Fibroblast of the aortic adventitia (primary cell): ENCODE measurements at regions not wholly inside any gene's neighbourhood (a gene's known extent, or its start where the extent isn't known, plus 50 kb on each side); places are given as distances from the start of the nearest gene placed in this dataset.

Experiments used
- DNase-seq: peaks from one replicate; pipeline ENCODE4 v3.0.0-alpha.2; 2010; ENCODE audit warnings: low read depth
- H3K4me3 ChIP-seq: 2 replicates; pipeline ENCODE4 v1.5.1; 2011; ENCODE audit warnings: low read depth, mild to moderate bottlenecking, control low read depth, low read length, moderate library complexity
- TF ChIP-seq, protein P1 (sequence below): IDR thresholded peaks from 2 replicates; pipeline ENCODE4 v1.5.1; 2011; ENCODE audit warnings: mild to moderate bottlenecking, low read length, control low read depth, inconsistent platforms; ENCODE audit not compliant: insufficient read depth

GRCh38 chr18:25880441-25880840, 210.0 kb downstream of the SS18 start:
- no peak overlapping the region for H3K4me3 ChIP-seq
- DNase-seq = no peak
- TF ChIP-seq, protein P1, sequence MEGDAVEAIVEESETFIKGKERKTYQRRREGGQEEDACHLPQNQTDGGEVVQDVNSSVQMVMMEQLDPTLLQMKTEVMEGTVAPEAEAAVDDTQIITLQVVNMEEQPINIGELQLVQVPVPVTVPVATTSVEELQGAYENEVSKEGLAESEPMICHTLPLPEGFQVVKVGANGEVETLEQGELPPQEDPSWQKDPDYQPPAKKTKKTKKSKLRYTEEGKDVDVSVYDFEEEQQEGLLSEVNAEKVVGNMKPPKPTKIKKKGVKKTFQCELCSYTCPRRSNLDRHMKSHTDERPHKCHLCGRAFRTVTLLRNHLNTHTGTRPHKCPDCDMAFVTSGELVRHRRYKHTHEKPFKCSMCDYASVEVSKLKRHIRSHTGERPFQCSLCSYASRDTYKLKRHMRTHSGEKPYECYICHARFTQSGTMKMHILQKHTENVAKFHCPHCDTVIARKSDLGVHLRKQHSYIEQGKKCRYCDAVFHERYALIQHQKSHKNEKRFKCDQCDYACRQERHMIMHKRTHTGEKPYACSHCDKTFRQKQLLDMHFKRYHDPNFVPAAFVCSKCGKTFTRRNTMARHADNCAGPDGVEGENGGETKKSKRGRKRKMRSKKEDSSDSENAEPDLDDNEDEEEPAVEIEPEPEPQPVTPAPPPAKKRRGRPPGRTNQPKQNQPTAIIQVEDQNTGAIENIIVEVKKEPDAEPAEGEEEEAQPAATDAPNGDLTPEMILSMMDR = no peak

DNA sequence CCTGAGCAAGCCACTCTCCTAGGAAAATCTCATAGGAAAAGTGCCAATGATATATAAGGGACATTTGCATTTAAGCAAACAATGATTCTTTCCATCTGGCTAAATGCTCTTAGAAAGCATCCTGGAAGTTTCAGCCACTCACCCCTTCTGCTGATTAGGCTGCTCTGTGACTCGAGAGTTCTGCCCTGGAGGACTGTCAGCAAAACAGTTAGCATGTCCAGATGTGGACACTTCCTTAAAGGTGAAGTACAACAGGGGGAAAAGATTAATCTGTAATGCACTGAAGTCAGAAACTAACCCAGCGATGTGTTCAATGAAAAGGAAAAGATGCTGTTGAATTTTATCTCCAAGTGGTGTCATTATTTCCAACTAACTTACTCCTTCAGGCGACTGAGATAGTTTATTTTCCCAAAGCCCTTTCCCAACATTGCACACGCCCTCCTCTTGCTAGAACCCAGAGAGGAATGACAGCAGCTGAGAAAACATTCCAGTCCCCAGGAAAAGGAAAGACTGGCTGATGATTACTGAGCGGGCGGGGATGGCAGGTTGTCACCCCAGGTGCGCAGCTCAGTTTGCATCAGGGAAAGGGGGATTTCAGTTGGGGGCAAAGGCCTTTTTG, 214.0 kb downstream of the SS18 start:
- no peak overlapping the region for H3K4me3 ChIP-seq
- DNase-seq = no peak
- TF ChIP-seq, protein P1 = no peak

DNA sequence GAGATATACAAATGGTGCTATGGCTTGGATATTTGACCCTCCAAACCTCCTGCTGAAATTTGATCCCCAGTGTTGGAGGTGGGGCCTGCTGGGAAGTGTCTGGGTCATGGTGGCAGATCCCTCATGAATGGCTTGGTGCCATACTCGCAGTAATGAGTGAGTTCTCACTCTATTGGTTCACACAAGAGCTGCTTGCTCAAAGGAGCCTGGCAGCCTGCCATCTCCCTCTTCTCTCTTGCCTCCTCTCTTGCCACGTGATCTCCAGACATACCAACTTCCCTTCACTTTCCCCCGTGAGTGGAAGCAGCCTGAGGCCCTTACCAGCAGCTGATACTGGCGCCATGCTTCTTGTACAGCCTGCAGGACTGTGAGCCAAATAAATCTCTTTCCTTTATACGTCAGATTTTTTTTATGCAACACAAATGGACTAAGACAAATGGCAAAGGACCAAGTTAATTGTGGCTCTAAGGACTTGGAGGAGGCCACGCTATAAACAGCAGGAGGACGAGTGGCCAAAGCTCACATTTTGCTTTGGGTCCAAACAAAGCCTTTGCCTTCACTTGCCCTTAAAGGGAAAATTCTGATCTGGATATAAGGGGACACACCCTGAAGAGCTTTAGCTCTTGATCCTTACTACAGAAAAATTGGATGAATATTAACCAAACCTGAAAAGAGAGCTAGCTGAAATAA, 214.7 kb downstream of the SS18 start:
- DNase-seq = no peak
- H3K4me3 ChIP-seq = no peak overlapping the region
- TF ChIP-seq, protein P1 = no peak

- TF ChIP-seq, protein P1 = no peak
- DNase-seq = no peak
- no peak overlapping the region for H3K4me3 ChIP-seq
Observed at GRCh38 chr18:25873833-25874232, 216.6 kb downstream of the SS18 start.

- DNase-seq = no peak
- TF ChIP-seq, protein P1 = no peak
- no peak overlapping the region for H3K4me3 ChIP-seq
Observed at GRCh38 chr18:25866331-25866730, 224.1 kb downstream of the SS18 start.

GRCh38 chr18:25862881-25863600, 227.4 kb downstream of the SS18 start:
- TF ChIP-seq, protein P1 = no peak
- H3K4me3 ChIP-seq = no peak overlapping the region
- DNase-seq = no peak
